WTC11 (cell line): ENCODE measurements at regions not wholly inside any gene's neighbourhood (a gene's known extent, or its start where the extent isn't known, plus 50 kb on each side); places are given as distances from the start of the nearest gene placed in this dataset.
A peak's percentile ranks its signal among the peaks of the same experiment; 100 is the strongest.

Experiments used
- ATAC-seq: fragments of 200-7000 bp; cut with Tn5 transposase; 2 replicates; pipeline ENCODE4 v1.10.0; 2021; ENCODE audit warnings: mild to moderate bottlenecking, moderate library complexity
- CTCF ChIA-PET: fragments of 300-600 bp; sonication (Branson Sonifier 250); formaldehyde crosslinking; loops from one replicate; lab custom pipeline; 2021; ENCODE audit warnings: antibody characterized with exemption; lab: Charles Lee
- POLR2A ChIA-PET: fragments of 350-600 bp; sonication (Branson Sonifier 250); formaldehyde crosslinking; loops from one replicate; lab custom pipeline; 2021; ENCODE audit warnings: antibody characterized with exemption; lab: Charles Lee
- DNase-seq: peaks from one replicate; pipeline ENCODE4 v3.0.0; 2021; ENCODE audit warnings: low spot score
- H3K27ac Mint-ChIP-seq: 2 replicates; pipeline ENCODE4 v1.8.0; 2021; ENCODE audit warnings: mixed read lengths
- H3K27me3 Mint-ChIP-seq: 2 replicates; pipeline ENCODE4 v1.8.0; 2021; ENCODE audit warnings: low read depth, mild to moderate bottlenecking, moderate library complexity, mixed read lengths
- H3K36me3 Mint-ChIP-seq: 2 replicates; pipeline ENCODE4 v1.8.0; 2021; ENCODE audit warnings: mixed read lengths
- H3K4me1 Mint-ChIP-seq: 2 replicates; pipeline ENCODE4 v1.8.0; 2022; ENCODE audit warnings: mixed read lengths
- H3K4me3 Mint-ChIP-seq: 2 replicates; pipeline ENCODE4 v1.8.0; 2021; ENCODE audit warnings: mild to moderate bottlenecking, moderate library complexity, mixed read lengths
- H3K9me3 Mint-ChIP-seq: 2 replicates; pipeline ENCODE4 v1.8.0; 2021; ENCODE audit warnings: mixed read lengths
- CDX4 ChIP-seq: fragments of 250-450 bp; sonication (Bioruptor Pico); IDR thresholded peaks from 2 replicates; pipeline ENCODE4 v1.9.0; 2021; ENCODE audit warnings: moderate library complexity, mild to moderate bottlenecking, inconsistent platforms, borderline replicate concordance
- E2F1 ChIP-seq: sonication (generic); formaldehyde crosslinking; IDR thresholded peaks from 2 replicates; pipeline ENCODE4 v1.8.0; 2022; ENCODE audit warnings: mild to moderate bottlenecking, missing genetic modification reagents
- E2F5 ChIP-seq: sonication (generic); formaldehyde crosslinking; IDR thresholded peaks from 2 replicates; pipeline ENCODE4 v1.8.1; 2022; ENCODE audit warnings: mild to moderate bottlenecking, moderate library complexity, missing genetic modification reagents
- JUN ChIP-seq: sonication (generic); formaldehyde crosslinking; IDR thresholded peaks from 2 replicates; pipeline ENCODE4 v1.8.0; 2023; ENCODE audit warnings: mild to moderate bottlenecking, missing genetic modification reagents
- MXD4 ChIP-seq: fragments of 250-450 bp; sonication (Bioruptor Pico); IDR thresholded peaks from 2 replicates; pipeline ENCODE4 v1.8.0; 2021; ENCODE audit warnings: mild to moderate bottlenecking, moderate library complexity, borderline replicate concordance
- PRDM15 ChIP-seq: sonication (generic); formaldehyde crosslinking; IDR thresholded peaks from 2 replicates; pipeline ENCODE4 v1.8.0; 2022; ENCODE audit warnings: missing genetic modification reagents
- RORB ChIP-seq: fragments of 250-450 bp; sonication (Bioruptor Pico); IDR thresholded peaks from 2 replicates; pipeline ENCODE4 v1.9.0; 2021; ENCODE audit warnings: mild to moderate bottlenecking
- TCF7 ChIP-seq: sonication (generic); formaldehyde crosslinking; IDR thresholded peaks from 2 replicates; pipeline ENCODE4 v1.8.0; 2022; ENCODE audit warnings: mild to moderate bottlenecking, low read depth, missing genetic modification reagents, moderate library complexity
- ZNF416 ChIP-seq: fragments of 250-450 bp; sonication (Bioruptor Pico); IDR thresholded peaks from 2 replicates; pipeline ENCODE4 v1.9.0; 2021; ENCODE audit warnings: mild to moderate bottlenecking, inconsistent platforms
- TF ChIP-seq, protein P1 (sequence below): sonication (generic); formaldehyde crosslinking; IDR thresholded peaks from 2 replicates; pipeline ENCODE4 v1.8.0; 2023; ENCODE audit warnings: missing genetic modification reagents, mild to moderate bottlenecking, borderline replicate concordance
- TF ChIP-seq, protein P2 (sequence below): sonication (generic); formaldehyde crosslinking; IDR thresholded peaks from 2 replicates; pipeline ENCODE4 v1.8.0; 2022; ENCODE audit warnings: mild to moderate bottlenecking, missing genetic modification reagents
- TF ChIP-seq, protein P3 (sequence below): sonication (generic); formaldehyde crosslinking; IDR thresholded peaks from 2 replicates; pipeline ENCODE4 v1.8.1; 2022; ENCODE audit warnings: missing genetic modification reagents, borderline replicate concordance

DNA sequence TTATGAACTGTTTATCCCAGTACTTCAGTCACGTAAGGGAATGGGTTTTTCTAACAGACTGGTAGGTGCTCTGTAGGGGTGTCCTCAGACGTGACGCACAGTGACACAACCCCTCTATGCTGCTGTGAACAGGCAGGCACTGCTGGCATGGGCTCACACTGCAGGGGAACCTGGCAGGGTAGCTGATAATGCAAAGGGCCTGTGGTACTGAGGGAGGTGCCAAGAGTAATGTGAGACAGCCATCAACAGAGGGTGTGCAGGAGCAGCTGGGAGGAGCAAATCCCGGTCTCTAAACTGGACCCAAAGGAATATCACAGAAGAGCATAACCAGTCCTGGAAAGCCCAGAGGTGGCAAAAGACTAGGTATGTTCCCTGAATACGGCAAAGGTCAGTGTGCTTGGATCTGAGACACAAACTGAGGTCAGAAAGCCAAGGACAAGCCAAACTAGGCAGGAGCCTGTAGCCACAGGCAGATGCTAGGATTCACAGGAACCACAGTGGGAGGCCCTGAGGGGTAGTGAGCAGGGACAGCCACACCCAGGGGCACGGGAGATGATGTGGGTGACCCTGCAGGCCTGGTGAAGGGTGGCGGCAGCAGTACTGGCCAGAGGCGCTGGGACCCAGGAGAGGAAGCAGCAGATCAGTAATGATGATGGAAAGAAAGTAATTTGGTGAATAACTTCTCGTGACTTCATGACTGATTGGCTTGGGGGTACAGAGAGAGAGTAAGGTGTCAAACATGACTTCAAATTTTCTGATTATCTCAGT is 248.1 kb upstream of the CHRNA7 start:
- CTCF ChIA-PET, result interaction anchor here (1.3 kb wide), 1 partner anchor 195 kb away, joined by 4 read pairs; no protein-coding TSS in a partner anchor
- DNase-seq, result no peak
- Mint-ChIP-seq H3K36me3 (no peaks in the 10 kb centered on the region), H3K9me3 (no peaks in the 10 kb centered on the region), H3K4me1 (peaks cover 25% of the 10 kb centered on the region), H3K27me3 (no peaks in the 10 kb centered on the region), H3K4me3 (no peak overlapping the region), H3K27ac (peak overlapping the region; percentile 88)
- POLR2A ChIA-PET, result no interaction called here
- TF ChIP-seq E2F1 (CRISPR knock-in tag), result no peak
- TF ChIP-seq E2F5 (CRISPR knock-in tag), result no peak
- TF ChIP-seq, protein P1, sequence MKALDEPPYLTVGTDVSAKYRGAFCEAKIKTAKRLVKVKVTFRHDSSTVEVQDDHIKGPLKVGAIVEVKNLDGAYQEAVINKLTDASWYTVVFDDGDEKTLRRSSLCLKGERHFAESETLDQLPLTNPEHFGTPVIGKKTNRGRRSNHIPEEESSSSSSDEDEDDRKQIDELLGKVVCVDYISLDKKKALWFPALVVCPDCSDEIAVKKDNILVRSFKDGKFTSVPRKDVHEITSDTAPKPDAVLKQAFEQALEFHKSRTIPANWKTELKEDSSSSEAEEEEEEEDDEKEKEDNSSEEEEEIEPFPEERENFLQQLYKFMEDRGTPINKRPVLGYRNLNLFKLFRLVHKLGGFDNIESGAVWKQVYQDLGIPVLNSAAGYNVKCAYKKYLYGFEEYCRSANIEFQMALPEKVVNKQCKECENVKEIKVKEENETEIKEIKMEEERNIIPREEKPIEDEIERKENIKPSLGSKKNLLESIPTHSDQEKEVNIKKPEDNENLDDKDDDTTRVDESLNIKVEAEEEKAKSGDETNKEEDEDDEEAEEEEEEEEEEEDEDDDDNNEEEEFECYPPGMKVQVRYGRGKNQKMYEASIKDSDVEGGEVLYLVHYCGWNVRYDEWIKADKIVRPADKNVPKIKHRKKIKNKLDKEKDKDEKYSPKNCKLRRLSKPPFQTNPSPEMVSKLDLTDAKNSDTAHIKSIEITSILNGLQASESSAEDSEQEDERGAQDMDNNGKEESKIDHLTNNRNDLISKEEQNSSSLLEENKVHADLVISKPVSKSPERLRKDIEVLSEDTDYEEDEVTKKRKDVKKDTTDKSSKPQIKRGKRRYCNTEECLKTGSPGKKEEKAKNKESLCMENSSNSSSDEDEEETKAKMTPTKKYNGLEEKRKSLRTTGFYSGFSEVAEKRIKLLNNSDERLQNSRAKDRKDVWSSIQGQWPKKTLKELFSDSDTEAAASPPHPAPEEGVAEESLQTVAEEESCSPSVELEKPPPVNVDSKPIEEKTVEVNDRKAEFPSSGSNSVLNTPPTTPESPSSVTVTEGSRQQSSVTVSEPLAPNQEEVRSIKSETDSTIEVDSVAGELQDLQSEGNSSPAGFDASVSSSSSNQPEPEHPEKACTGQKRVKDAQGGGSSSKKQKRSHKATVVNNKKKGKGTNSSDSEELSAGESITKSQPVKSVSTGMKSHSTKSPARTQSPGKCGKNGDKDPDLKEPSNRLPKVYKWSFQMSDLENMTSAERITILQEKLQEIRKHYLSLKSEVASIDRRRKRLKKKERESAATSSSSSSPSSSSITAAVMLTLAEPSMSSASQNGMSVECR (CRISPR knock-in tag), result no peak
- TF ChIP-seq RORB (CRISPR knock-in tag), result no peak
- no peak for TF ChIP-seq CDX4
- TF ChIP-seq, protein P2, sequence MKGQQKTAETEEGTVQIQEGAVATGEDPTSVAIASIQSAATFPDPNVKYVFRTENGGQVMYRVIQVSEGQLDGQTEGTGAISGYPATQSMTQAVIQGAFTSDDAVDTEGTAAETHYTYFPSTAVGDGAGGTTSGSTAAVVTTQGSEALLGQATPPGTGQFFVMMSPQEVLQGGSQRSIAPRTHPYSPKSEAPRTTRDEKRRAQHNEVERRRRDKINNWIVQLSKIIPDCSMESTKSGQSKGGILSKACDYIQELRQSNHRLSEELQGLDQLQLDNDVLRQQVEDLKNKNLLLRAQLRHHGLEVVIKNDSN (CRISPR knock-in tag), result no peak
- no peak for TF ChIP-seq MXD4 (CRISPR knock-in tag)
- TF ChIP-seq JUN (CRISPR knock-in tag), result no peak
- TF ChIP-seq ZNF416 (CRISPR knock-in tag), result no peak
- TF ChIP-seq, protein P3, sequence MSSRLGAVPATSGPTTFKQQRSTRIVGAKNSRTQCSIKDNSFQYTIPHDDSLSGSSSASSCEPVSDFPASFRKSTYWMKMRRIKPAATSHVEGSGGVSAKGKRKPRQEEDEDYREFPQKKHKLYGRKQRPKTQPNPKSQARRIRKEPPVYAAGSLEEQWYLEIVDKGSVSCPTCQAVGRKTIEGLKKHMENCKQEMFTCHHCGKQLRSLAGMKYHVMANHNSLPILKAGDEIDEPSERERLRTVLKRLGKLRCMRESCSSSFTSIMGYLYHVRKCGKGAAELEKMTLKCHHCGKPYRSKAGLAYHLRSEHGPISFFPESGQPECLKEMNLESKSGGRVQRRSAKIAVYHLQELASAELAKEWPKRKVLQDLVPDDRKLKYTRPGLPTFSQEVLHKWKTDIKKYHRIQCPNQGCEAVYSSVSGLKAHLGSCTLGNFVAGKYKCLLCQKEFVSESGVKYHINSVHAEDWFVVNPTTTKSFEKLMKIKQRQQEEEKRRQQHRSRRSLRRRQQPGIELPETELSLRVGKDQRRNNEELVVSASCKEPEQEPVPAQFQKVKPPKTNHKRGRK (CRISPR knock-in tag), result no peak
- ATAC-seq, result no peak

- Mint-ChIP-seq H3K27ac (peak overlapping the region; percentile 88), H3K36me3 (no peaks in the 10 kb centered on the region), H3K9me3 (no peaks in the 10 kb centered on the region), H3K27me3 (no peaks in the 10 kb centered on the region), H3K4me1 (peaks cover 25% of the 10 kb centered on the region), H3K4me3 (no peak overlapping the region)
- ChIA-PET POLR2A (no interaction called here), CTCF (interaction anchor here (1.3 kb wide), 1 partner anchor 195 kb away, joined by 4 read pairs; no protein-coding TSS in a partner anchor)
- ATAC-seq, result peak; percentile 26; the same call in 1 of the 2 replicates
- DNase-seq, result no peak
- TF ChIP-seq TCF7 (CRISPR knock-in tag) (no peak), PRDM15 (CRISPR knock-in tag) (no peak)
These were observed 247.4 kb upstream of the CHRNA7 start for GRCh38 chr15:31782951-31783350.
